NCI-H69 (cell line): ENCODE measurements at regions not wholly inside any gene's neighbourhood (a gene's known extent, or its start where the extent isn't known, plus 50 kb on each side); places are given as distances from the start of the nearest gene placed in this dataset.
"Not testable (repeated sequence)": the region's sequence is repeated elsewhere in the genome, so short reads cannot be mapped to it uniquely, and the experiment has no call there.

Source experiments
- DNase-seq: peaks from one replicate; lab custom pipeline; 2025; lab: John Stamatoyannopoulos, UW

- DNase-seq, result no peak
Measured at GRCh38 chr2:133977405-133977804, 276.5 kb upstream of the MGAT5 start.

GRCh38 chr2:133982256-133982655 lies 271.6 kb upstream of the MGAT5 start:
- no peak for DNase-seq

GRCh38 chr2:133985563-133985962 lies 268.3 kb upstream of the MGAT5 start:
- DNase-seq, result no peak

GRCh38 chr2:133986081-133986837 lies 267.6 kb upstream of the MGAT5 start:
- no peak for DNase-seq

- DNase-seq, result no peak
Measured at GRCh38 chr2:133986881-133987795, 266.7 kb upstream of the MGAT5 start.

GRCh38 chr2:133988316-133988891 lies 265.5 kb upstream of the MGAT5 start:
- no peak for DNase-seq

- DNase-seq, result no peak
Measured at GRCh38 chr2:133991606-133992168, 262.2 kb upstream of the MGAT5 start.

GRCh38 chr2:133992454-133992853 lies 261.4 kb upstream of the MGAT5 start:
- no peak for DNase-seq

GRCh38 chr2:133993160-133993559 lies 260.7 kb upstream of the MGAT5 start:
- no peak for DNase-seq

GRCh38 chr2:133998726-133999125 lies 255.1 kb upstream of the MGAT5 start:
- DNase-seq, result not testable (repeated sequence)

- no peak for DNase-seq
Measured at GRCh38 chr2:134002391-134002790, 251.5 kb upstream of the MGAT5 start.

GRCh38 chr2:134002921-134003320 lies 251.0 kb upstream of the MGAT5 start:
- DNase-seq, result no peak

- DNase-seq, result no peak
Measured at GRCh38 chr2:134004467-134004866, 249.4 kb upstream of the MGAT5 start.

- no peak for DNase-seq
Measured at GRCh38 chr2:134008837-134009236, 245.0 kb upstream of the MGAT5 start.

GRCh38 chr2:134009440-134009839 lies 244.4 kb upstream of the MGAT5 start:
- no peak for DNase-seq

GRCh38 chr2:134009906-134010305 lies 244.0 kb upstream of the MGAT5 start:
- not testable (repeated sequence) for DNase-seq

- no peak for DNase-seq
Measured at GRCh38 chr2:134011936-134012586, 241.8 kb upstream of the MGAT5 start.

- DNase-seq, result no peak
Measured at GRCh38 chr2:134014196-134014960, 239.5 kb upstream of the MGAT5 start.

GRCh38 chr2:134019871-134020270 lies 234.0 kb upstream of the MGAT5 start:
- no peak for DNase-seq

GRCh38 chr2:134020608-134021007 lies 233.3 kb upstream of the MGAT5 start:
- DNase-seq, result no peak
